ENCODE measurements at regions not wholly inside any gene's neighbourhood (a gene's known extent, or its start where the extent isn't known, plus 50 kb on each side); places are given as distances from the start of the nearest gene placed in this dataset.

GRCh38 chr3:159538507-159538906 lies 450.1 kb upstream of the IL12A start:
- TF ChIP-seq EZH2 (IDR thresholded peaks at IDR 0.05; ENCODE audit: low read depth, unreplicated experiment) (no peak), CTCF (conservative IDR thresholded peaks at IDR 0.05; ENCODE audit: low read depth in 2 of 2) (no peak)
